ENCODE measurements at regions not wholly inside any gene's neighbourhood (a gene's known extent, or its start where the extent isn't known, plus 50 kb on each side); places are given as distances from the start of the nearest gene placed in this dataset.

GRCh38 chr6:167450626-167451025 lies 125.7 kb downstream of the TTLL2 start:
- H3K4me3 Mint-ChIP-seq, result no peak overlapping the region
- H3K4me3 ChIP-seq (ENCODE audit: low read length), result no peak overlapping the region
- H3K27ac ChIP-seq (ENCODE audit: low read depth, low read length), result no peak overlapping the region
- H3K4me1 ChIP-seq (ENCODE audit: control insufficient read depth, insufficient read depth, low read length), result no peaks in the 10 kb centered on the region
- no peaks in the 10 kb centered on the region for H3K9me3 Mint-ChIP-seq
- H3K36me3 Mint-ChIP-seq (ENCODE audit: low read depth), result no peaks in the 10 kb centered on the region
- peaks cover 9% of the 10 kb centered on the region for H3K4me1 Mint-ChIP-seq
- no peaks in the 10 kb centered on the region for H3K27me3 ChIP-seq (ENCODE audit: control insufficient read depth, insufficient read depth, low read length, poor library complexity, severe bottlenecking)
- H3K27me3 Mint-ChIP-seq (ENCODE audit: insufficient read depth), result no peaks in the 10 kb centered on the region
- DNase-seq, result no peak
- 89 to 91% methylated on average over 5 to 6 of the region's 6 CpGs for WGBS, 2 experiments (ENCODE audit: insufficient coverage in 1 of 2, insufficient read length in 1 of 2)
- no peak for TF ChIP-seq CTCF (conservative IDR thresholded peaks at IDR 0.05)
- H3K9ac ChIP-seq (ENCODE audit: extremely low read depth, low read length, poor library complexity, severe bottlenecking), result no peak overlapping the region
- H3K9me3 ChIP-seq (ENCODE audit: control insufficient read depth, low read length), result peaks cover 13% of the 10 kb centered on the region
- no peak overlapping the region for H3K27ac Mint-ChIP-seq
- H3K36me3 ChIP-seq (ENCODE audit: control insufficient read depth, insufficient read depth, low read length), result no peaks in the 10 kb centered on the region

GRCh38 chr6:167452338-167453081 lies 127.6 kb downstream of the TTLL2 start:
- H3K4me3 ChIP-seq (ENCODE audit: low read length), result no peak overlapping the region
- Mint-ChIP-seq H3K27me3 (ENCODE audit: insufficient read depth) (no peaks in the 10 kb centered on the region), H3K4me3 (no peak overlapping the region), H3K27ac (no peak overlapping the region), H3K36me3 (ENCODE audit: low read depth) (no peaks in the 10 kb centered on the region), H3K9me3 (no peaks in the 10 kb centered on the region), H3K4me1 (peaks cover 4% of the 10 kb centered on the region)
- H3K9me3 ChIP-seq (ENCODE audit: control insufficient read depth, low read length), result peaks cover 13% of the 10 kb centered on the region
- H3K9ac ChIP-seq (ENCODE audit: extremely low read depth, low read length, poor library complexity, severe bottlenecking), result no peak overlapping the region
- no peaks in the 10 kb centered on the region for H3K4me1 ChIP-seq (ENCODE audit: control insufficient read depth, insufficient read depth, low read length)
- H3K27me3 ChIP-seq (ENCODE audit: control insufficient read depth, insufficient read depth, low read length, poor library complexity, severe bottlenecking), result no peaks in the 10 kb centered on the region
- DNase-seq, result no peak
- H3K36me3 ChIP-seq (ENCODE audit: control insufficient read depth, insufficient read depth, low read length), result no peaks in the 10 kb centered on the region
- H3K27ac ChIP-seq (ENCODE audit: low read depth, low read length), result no peak overlapping the region
- WGBS, 2 experiments (ENCODE audit: insufficient coverage in 1 of 2, insufficient read length in 1 of 2), result 84 to 85% methylated on average over 6 to 8 of the region's 8 CpGs
- no peak for TF ChIP-seq CTCF (conservative IDR thresholded peaks at IDR 0.05)

DNA sequence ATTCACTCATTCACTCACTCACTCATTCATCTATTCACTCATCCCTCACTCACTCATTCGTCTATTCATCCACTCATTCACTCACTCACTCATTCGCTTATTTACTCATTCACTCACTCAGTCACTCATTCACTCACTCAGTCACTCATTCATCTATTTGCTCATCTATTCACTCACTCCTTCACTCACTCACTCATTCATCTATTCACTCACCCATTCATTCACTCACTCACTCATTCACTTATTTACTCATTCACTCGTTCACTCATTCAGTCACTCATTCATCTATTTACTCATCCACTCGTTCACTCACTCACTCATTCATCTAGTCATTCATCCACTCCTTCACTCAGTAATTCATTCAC lies 128.2 kb downstream of the TTLL2 start:
- H3K4me3 Mint-ChIP-seq, result no peak overlapping the region
- no peak for DNase-seq
- Histone ChIP-seq H3K4me1 (ENCODE audit: control insufficient read depth, insufficient read depth, low read length) (no peaks in the 10 kb centered on the region), H3K4me3 (ENCODE audit: low read length) (no peak overlapping the region), H3K9me3 (ENCODE audit: control insufficient read depth, low read length) (peaks cover 13% of the 10 kb centered on the region), H3K27me3 (ENCODE audit: control insufficient read depth, insufficient read depth, low read length, poor library complexity, severe bottlenecking) (no peaks in the 10 kb centered on the region), H3K36me3 (ENCODE audit: control insufficient read depth, insufficient read depth, low read length) (no peaks in the 10 kb centered on the region), H3K9ac (ENCODE audit: extremely low read depth, low read length, poor library complexity, severe bottlenecking) (no peak overlapping the region), H3K27ac (ENCODE audit: low read depth, low read length) (no peak overlapping the region)
- H3K9me3 Mint-ChIP-seq, result no peaks in the 10 kb centered on the region
- TF ChIP-seq CTCF (conservative IDR thresholded peaks at IDR 0.05), result no peak
- no peak overlapping the region for H3K27ac Mint-ChIP-seq
- no peaks in the 10 kb centered on the region for H3K36me3 Mint-ChIP-seq (ENCODE audit: low read depth)
- H3K4me1 Mint-ChIP-seq, result peaks cover 4% of the 10 kb centered on the region
- H3K27me3 Mint-ChIP-seq (ENCODE audit: insufficient read depth), result no peaks in the 10 kb centered on the region
- 90 to 93% methylated on average over 4 of the region's 4 CpGs for WGBS, 2 experiments (ENCODE audit: insufficient coverage in 1 of 2, insufficient read length in 1 of 2)

Measured in endodermal cell (in vitro differentiated cells).